ENCODE measurements at regions not wholly inside any gene's neighbourhood (a gene's known extent, or its start where the extent isn't known, plus 50 kb on each side); places are given as distances from the start of the nearest gene placed in this dataset.

DNA sequence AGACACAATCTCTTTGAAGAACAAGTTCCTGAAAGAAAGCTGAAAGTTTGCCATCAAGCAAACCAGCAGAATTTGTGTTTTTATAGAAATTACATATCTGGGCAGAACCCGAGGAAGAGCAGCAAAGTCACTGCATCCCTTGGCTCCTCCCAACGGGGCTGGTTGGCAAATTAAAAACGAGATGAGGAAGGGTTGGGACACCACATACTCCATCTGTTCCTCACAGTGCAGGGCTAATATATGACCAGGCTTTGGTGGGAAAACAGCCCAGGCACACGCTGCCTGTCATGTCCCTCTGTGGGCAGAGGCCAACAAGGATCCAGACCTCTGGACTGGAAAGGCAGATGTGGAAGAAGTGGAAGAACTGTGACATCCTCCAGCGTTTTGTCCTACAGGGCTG, 607.3 kb downstream of the CDH26 start:
- Histone ChIP-seq H3K27ac (no peak overlapping the region), H3K4me1 (no peaks in the 10 kb centered on the region), H3K4me3 (no peak overlapping the region), H3K4me2 (no peak overlapping the region), H3K9me3 (no peaks in the 10 kb centered on the region; the same call in 2 of the 3 replicates)
- ChIA-PET POLR2A (no interaction called here), CTCF (no interaction called here)
- 0% methylated on average over 5 of the region's 5 CpGs for WGBS (ENCODE audit: missing lambda C conversion rate)
- no peak for ATAC-seq
- no peak for FAIRE-seq
- no peak for TF ChIP-seq EP300 (IDR thresholded peaks at IDR 0.05)
- TF ChIP-seq RFX5 (IDR thresholded peaks at IDR 0.05), result no peak
- TF ChIP-seq JUNB (IDR thresholded peaks at IDR 0.05), result no peak
- no peak for TF ChIP-seq POLR2AphosphoS2 (conservative IDR thresholded peaks at IDR 0.05; ENCODE audit: low read length)
- DNase-seq (ENCODE audit: low read depth in 1 of 2, low spot score in 1 of 2), result no peak

DNA sequence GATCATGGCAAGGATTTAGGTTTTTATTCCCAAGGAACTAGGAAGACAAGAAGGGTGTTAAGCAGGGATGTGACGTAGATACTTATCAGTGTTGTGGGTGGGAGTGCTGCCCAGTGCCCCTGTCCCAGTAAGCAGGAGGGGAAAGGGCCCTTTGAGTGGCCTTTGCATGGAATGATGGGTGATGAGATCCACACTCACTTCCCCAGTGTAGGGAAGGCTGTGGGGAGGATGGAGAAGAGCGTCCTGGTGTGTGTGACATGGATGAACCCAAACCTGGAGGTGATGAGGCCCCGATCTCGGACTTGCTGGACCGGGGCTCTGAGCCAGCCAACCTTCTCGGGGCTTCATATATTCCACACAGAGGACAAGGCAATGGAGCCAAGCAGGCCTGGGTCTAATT, 610.9 kb downstream of the CDH26 start:
- TF ChIP-seq MAZ (IDR thresholded peaks at IDR 0.05; ENCODE audit: borderline replicate concordance, low read depth, low read length) (no peak), GATA3 (IDR thresholded peaks at IDR 0.05; ENCODE audit: borderline replicate concordance) (no peak), NR3C1 (IDR thresholded peaks at IDR 0.05) (no peak), JUN (IDR thresholded peaks at IDR 0.05) (no peak), RFX5 (IDR thresholded peaks at IDR 0.05) (no peak), HDAC2 (IDR thresholded peaks at IDR 0.05) (no peak), EHMT2 (IDR thresholded peaks at IDR 0.05; ENCODE audit: low read depth) (no peak), ESRRA (IDR thresholded peaks at IDR 0.05; ENCODE audit: borderline replicate concordance, low read length) (no peak), HES2 (IDR thresholded peaks at IDR 0.05) (no peak), TP53 (CRISPR knock-in tag; IDR thresholded peaks at IDR 0.05) (no peak), CBX8 (IDR thresholded peaks at IDR 0.05) (no peak), EHF (CRISPR knock-in tag; IDR thresholded peaks at IDR 0.05) (no peak), MYC (IDR thresholded peaks at IDR 0.05; ENCODE audit: borderline replicate concordance, low read length) (no peak), CHD4 (IDR thresholded peaks at IDR 0.05; ENCODE audit: borderline replicate concordance) (no peak), ZFP36 (IDR thresholded peaks at IDR 0.05; ENCODE audit: borderline replicate concordance, partially characterized antibody) (no peak), CHD2 (IDR thresholded peaks at IDR 0.05; ENCODE audit: low read length, partially characterized antibody) (no peak)
- Histone ChIP-seq H3K27ac (no peak overlapping the region), H3K4me2 (no peak overlapping the region), H3K9me3 (no peaks in the 10 kb centered on the region; the same call in 2 of the 3 replicates), H3K4me3 (no peak overlapping the region), H3K4me1 (no peaks in the 10 kb centered on the region)
- FAIRE-seq (no peak), DNase-seq (ENCODE audit: low read depth in 1 of 2, low spot score in 1 of 2) (no peak), ATAC-seq (no peak)
- CTCF ChIA-PET, result no interaction called here
- WGBS (ENCODE audit: missing lambda C conversion rate), result 4% methylated on average over 6 of the region's 6 CpGs
- POLR2A ChIA-PET, result no interaction called here

GRCh38 chr20:60570481-60571277, 612.5 kb downstream of the CDH26 start:
- TF ChIP-seq POLR2A (IDR thresholded peaks at IDR 0.05; ENCODE audit: low read length) (no peak), RARB (CRISPR knock-in tag; IDR thresholded peaks at IDR 0.05) (no peak), FOXS1 (CRISPR knock-in tag; IDR thresholded peaks at IDR 0.05) (no peak), HOXA7 (CRISPR knock-in tag; IDR thresholded peaks at IDR 0.05) (no peak), CBX2 (IDR thresholded peaks at IDR 0.05; ENCODE audit: borderline replicate concordance, low read depth) (no peak), GATA3 (IDR thresholded peaks at IDR 0.05; ENCODE audit: borderline replicate concordance) (no peak), NR3C1 (IDR thresholded peaks at IDR 0.05) (no peak), ESRRA (IDR thresholded peaks at IDR 0.05; ENCODE audit: borderline replicate concordance, low read length) (no peak), BHLHE40 (IDR thresholded peaks at IDR 0.05; ENCODE audit: low read depth, low read length) (no peak), JUNB (IDR thresholded peaks at IDR 0.05) (no peak)
- TF ChIP-seq, protein P1, sequence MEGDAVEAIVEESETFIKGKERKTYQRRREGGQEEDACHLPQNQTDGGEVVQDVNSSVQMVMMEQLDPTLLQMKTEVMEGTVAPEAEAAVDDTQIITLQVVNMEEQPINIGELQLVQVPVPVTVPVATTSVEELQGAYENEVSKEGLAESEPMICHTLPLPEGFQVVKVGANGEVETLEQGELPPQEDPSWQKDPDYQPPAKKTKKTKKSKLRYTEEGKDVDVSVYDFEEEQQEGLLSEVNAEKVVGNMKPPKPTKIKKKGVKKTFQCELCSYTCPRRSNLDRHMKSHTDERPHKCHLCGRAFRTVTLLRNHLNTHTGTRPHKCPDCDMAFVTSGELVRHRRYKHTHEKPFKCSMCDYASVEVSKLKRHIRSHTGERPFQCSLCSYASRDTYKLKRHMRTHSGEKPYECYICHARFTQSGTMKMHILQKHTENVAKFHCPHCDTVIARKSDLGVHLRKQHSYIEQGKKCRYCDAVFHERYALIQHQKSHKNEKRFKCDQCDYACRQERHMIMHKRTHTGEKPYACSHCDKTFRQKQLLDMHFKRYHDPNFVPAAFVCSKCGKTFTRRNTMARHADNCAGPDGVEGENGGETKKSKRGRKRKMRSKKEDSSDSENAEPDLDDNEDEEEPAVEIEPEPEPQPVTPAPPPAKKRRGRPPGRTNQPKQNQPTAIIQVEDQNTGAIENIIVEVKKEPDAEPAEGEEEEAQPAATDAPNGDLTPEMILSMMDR (IDR thresholded peaks at IDR 0.05), result no peak
- no peaks in the 10 kb centered on the region; the same call in 2 of the 3 replicates for H3K9me3 ChIP-seq
- no peak overlapping the region for H3K4me2 ChIP-seq
- ChIA-PET CTCF (no interaction called here), POLR2A (no interaction called here)
- FAIRE-seq (no peak), DNase-seq (ENCODE audit: low read depth in 1 of 2, low spot score in 1 of 2) (no peak), ATAC-seq (no peak)
- WGBS (ENCODE audit: missing lambda C conversion rate), result 41% methylated on average over 11 of the region's 11 CpGs
- no peaks in the 10 kb centered on the region for H3K4me1 ChIP-seq
- H3K4me3 ChIP-seq, result no peak overlapping the region
- H3K27ac ChIP-seq, result no peak overlapping the region
